Smooth muscle cell (in vitro differentiated cells): ENCODE measurements at regions not wholly inside any gene's neighbourhood (a gene's known extent, or its start where the extent isn't known, plus 50 kb on each side); places are given as distances from the start of the nearest gene placed in this dataset.

Experiments
- DNase-seq: peaks from one replicate; lab custom pipeline; 2025; ENCODE audit not compliant: unreplicated experiment; lab: John Stamatoyannopoulos, UW
- H2AFZ ChIP-seq: fragments of 200-600 bp; sonication (generic); 2 replicates; pipeline ENCODE4 v1.6.0; 2016; ENCODE audit warnings: antibody characterized with exemption, low read depth, mild to moderate bottlenecking
- H3F3A ChIP-seq: fragments of 200-600 bp; sonication (generic); 2 replicates; pipeline ENCODE4 v1.6.0; 2017; ENCODE audit warnings: antibody characterized with exemption, low read depth
- H3K27ac ChIP-seq: fragments of 200-600 bp; sonication (generic); 2 replicates; pipeline ENCODE4 v1.5.1; 2016; ENCODE audit warnings: low read depth, mild to moderate bottlenecking
- H3K27me3 ChIP-seq: fragments of 200-600 bp; sonication (generic); 2 replicates; pipeline ENCODE4 v1.6.1; 2016; ENCODE audit warnings: low read depth, mild to moderate bottlenecking
- H3K36me3 ChIP-seq: fragments of 200-600 bp; sonication (generic); 2 replicates; pipeline ENCODE4 v1.5.1; 2016; ENCODE audit warnings: low read depth
- H3K4me1 ChIP-seq: fragments of 200-600 bp; sonication (generic); 2 replicates; pipeline ENCODE4 v1.5.1; 2016; ENCODE audit warnings: low read depth
- H3K4me2 ChIP-seq: fragments of 200-600 bp; sonication (generic); 2 replicates; pipeline ENCODE4 v1.6.0; 2016; ENCODE audit warnings: mild to moderate bottlenecking
- H3K4me3 ChIP-seq: fragments of 200-600 bp; sonication (generic); 2 replicates; pipeline ENCODE4 v1.5.1; 2016; ENCODE audit warnings: mild to moderate bottlenecking
- H3K79me2 ChIP-seq: fragments of 200-600 bp; sonication (generic); 2 replicates; pipeline ENCODE4 v1.6.0; 2016; ENCODE audit warnings: low read depth, mild to moderate bottlenecking
- H3K9ac ChIP-seq: fragments of 200-600 bp; sonication (generic); 2 replicates; pipeline ENCODE4 v1.6.0; 2016; ENCODE audit warnings: low read depth
- H3K9me3 ChIP-seq: fragments of 200-600 bp; sonication (generic); replicated peaks from 2 replicates; pipeline ENCODE4 v1.5.1; 2016; ENCODE audit warnings: low read depth
- H4K20me1 ChIP-seq: fragments of 200-600 bp; sonication (generic); 2 replicates; pipeline ENCODE4 v1.6.0; 2016; ENCODE audit warnings: low read depth
- WGBS: methylation state at CpG from one replicate; pipeline ENCODE4 v1.1.7; 2016; ENCODE audit warnings: low lambda C conversion rate; 5-methylcytosine and 5-hydroxymethylcytosine counted together
- TF ChIP-seq, protein P1 (sequence below): fragments of 200-600 bp; sonication (generic); IDR thresholded peaks from 2 replicates; pipeline ENCODE4 v1.5.1; 2017; ENCODE audit warnings: borderline replicate concordance, mild to moderate bottlenecking, antibody characterized with exemption; ENCODE audit not compliant: insufficient read depth, poor library complexity, severe bottlenecking

DNA sequence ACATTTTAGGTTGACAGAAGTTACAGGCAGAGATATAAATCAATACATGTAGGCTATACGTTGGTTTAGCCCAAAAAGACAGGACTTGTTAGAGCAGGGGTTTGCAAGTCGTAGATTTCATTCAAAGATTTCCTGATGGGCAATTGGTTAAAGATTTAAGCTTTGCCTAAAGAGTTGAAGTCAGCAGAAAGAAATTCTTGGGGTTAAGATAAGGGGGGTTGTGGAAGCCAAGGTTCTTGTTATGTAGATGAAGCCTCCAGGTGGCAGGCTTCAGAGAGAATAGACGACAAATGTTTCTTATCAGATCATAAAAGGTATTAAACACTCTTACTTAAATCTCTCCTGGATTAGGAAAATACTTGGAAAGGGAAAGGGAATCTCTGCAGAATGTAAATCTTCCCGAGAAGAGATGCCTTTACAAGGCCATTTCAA, 510.8 kb downstream of the TMTC2 start:
- H3K4me3 ChIP-seq = no peak overlapping the region
- no peak overlapping the region for H3K4me2 ChIP-seq
- TF ChIP-seq, protein P1, sequence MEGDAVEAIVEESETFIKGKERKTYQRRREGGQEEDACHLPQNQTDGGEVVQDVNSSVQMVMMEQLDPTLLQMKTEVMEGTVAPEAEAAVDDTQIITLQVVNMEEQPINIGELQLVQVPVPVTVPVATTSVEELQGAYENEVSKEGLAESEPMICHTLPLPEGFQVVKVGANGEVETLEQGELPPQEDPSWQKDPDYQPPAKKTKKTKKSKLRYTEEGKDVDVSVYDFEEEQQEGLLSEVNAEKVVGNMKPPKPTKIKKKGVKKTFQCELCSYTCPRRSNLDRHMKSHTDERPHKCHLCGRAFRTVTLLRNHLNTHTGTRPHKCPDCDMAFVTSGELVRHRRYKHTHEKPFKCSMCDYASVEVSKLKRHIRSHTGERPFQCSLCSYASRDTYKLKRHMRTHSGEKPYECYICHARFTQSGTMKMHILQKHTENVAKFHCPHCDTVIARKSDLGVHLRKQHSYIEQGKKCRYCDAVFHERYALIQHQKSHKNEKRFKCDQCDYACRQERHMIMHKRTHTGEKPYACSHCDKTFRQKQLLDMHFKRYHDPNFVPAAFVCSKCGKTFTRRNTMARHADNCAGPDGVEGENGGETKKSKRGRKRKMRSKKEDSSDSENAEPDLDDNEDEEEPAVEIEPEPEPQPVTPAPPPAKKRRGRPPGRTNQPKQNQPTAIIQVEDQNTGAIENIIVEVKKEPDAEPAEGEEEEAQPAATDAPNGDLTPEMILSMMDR = no peak
- H2AFZ ChIP-seq = no peak overlapping the region
- H4K20me1 ChIP-seq = no peaks in the 10 kb centered on the region
- H3K27ac ChIP-seq = no peak overlapping the region
- H3K9ac ChIP-seq = no peak overlapping the region
- H3K9me3 ChIP-seq = no peaks in the 10 kb centered on the region
- no peaks in the 10 kb centered on the region for H3K79me2 ChIP-seq
- DNase-seq = no peak
- no peaks in the 10 kb centered on the region for H3K36me3 ChIP-seq
- WGBS = 25% methylated on average over 4 of the region's 4 CpGs
- H3F3A ChIP-seq = no peaks in the 10 kb centered on the region
- H3K4me1 ChIP-seq = peaks cover 28% of the 10 kb centered on the region
- no peaks in the 10 kb centered on the region for H3K27me3 ChIP-seq

DNA sequence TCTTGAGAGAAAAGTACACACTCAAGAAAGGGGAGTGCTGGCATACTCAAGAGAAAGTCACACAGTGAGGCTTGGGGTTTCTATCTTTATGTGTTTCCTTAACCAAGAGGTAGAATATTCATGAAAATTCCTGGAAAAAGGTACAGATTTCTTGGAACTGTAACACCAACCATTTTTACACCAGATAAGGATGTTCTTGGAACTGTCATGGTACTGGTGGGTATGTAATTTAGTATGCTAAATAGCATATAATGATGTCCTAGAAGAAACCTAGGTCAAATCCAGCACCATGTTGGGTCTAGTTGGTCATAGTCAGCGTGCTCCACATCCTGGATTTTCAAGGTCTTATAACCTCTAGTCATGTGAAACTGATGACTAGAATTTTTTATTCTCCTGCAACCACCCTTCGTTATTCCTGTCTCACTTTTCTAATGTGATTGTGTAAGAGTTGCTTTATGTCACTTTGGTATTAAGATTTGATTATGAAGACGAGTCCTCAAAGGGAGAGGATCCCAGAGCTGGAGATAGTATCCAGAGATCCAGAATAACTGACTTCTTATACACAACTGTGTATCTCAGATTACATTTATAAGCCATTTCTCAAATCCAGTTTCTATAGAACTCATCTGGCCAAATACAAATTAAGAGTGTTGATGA, 510.1 kb downstream of the TMTC2 start:
- peaks cover 28% of the 10 kb centered on the region for H3K4me1 ChIP-seq
- WGBS = 88% methylated on average over 3 of the region's 3 CpGs
- H3K27me3 ChIP-seq = no peaks in the 10 kb centered on the region
- TF ChIP-seq, protein P1 = no peak
- no peaks in the 10 kb centered on the region for H4K20me1 ChIP-seq
- no peaks in the 10 kb centered on the region for H3K36me3 ChIP-seq
- no peak overlapping the region for H3K9ac ChIP-seq
- no peak overlapping the region for H3K27ac ChIP-seq
- no peak for DNase-seq
- H3K9me3 ChIP-seq = no peaks in the 10 kb centered on the region
- H3K4me2 ChIP-seq = no peak overlapping the region
- no peak overlapping the region for H2AFZ ChIP-seq
- no peaks in the 10 kb centered on the region for H3K79me2 ChIP-seq
- no peaks in the 10 kb centered on the region for H3F3A ChIP-seq
- no peak overlapping the region for H3K4me3 ChIP-seq

DNA sequence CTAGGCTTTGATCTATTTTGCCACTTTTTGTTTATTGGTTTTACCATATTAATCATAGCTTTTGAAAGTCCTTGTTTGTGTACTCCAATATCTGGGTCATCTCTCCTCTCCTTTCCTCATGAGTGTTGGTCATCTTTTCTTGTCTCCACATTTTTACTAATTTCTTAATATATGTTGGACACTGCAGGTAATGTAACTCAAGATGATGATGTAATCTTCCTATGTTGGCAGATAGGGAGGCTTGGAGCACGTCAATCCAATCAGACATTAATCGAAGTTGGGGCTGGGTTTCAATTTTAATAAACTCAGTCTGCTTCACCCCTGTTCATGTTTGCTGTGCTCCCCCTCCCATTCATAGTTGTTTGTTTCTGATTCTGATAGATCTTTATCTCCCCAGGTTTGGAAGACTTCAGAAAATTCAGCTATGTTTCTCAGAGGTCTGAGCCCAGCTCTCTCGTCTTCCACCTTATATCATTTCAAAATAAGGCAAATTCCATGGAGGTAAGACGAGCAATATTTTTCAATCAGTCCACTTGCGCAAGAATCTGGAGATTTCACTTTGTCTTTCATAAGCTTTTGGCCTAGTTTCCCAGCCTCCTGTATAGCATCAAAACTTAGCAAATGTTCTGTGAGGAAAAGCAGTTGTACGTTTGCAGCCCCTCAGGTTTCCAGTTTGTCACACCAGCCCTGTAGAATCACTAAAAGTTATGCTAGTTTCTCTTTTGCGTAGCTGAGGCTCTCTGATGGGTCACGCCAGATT, 504.1 kb downstream of the TMTC2 start:
- H3K9ac ChIP-seq = no peak overlapping the region
- H3K27ac ChIP-seq = no peak overlapping the region
- DNase-seq = no peak
- H4K20me1 ChIP-seq = no peaks in the 10 kb centered on the region
- TF ChIP-seq, protein P1 = no peak
- H3F3A ChIP-seq = no peaks in the 10 kb centered on the region
- WGBS = 87% methylated on average over 8 of the region's 8 CpGs
- no peak overlapping the region for H2AFZ ChIP-seq
- no peaks in the 10 kb centered on the region for H3K27me3 ChIP-seq
- H3K36me3 ChIP-seq = no peaks in the 10 kb centered on the region
- H3K79me2 ChIP-seq = no peaks in the 10 kb centered on the region
- peaks cover 4% of the 10 kb centered on the region for H3K4me1 ChIP-seq
- H3K4me3 ChIP-seq = no peak overlapping the region
- no peak overlapping the region for H3K4me2 ChIP-seq
- no peaks in the 10 kb centered on the region for H3K9me3 ChIP-seq
